ENCODE measurements at regions not wholly inside any gene's neighbourhood (a gene's known extent, or its start where the extent isn't known, plus 50 kb on each side); places are given as distances from the start of the nearest gene placed in this dataset.

- DNase-seq = no peak
Observed at GRCh38 chr4:99712099-99712498, 54.5 kb upstream of the C4orf54 start.

GRCh38 chr4:99711657-99712056 lies 54.0 kb upstream of the C4orf54 start:
- DNase-seq = no peak

GRCh38 chr4:99710681-99711345 lies 53.2 kb upstream of the C4orf54 start:
- no peak for DNase-seq

- DNase-seq = no peak
Observed at GRCh38 chr4:99710020-99710419, 52.4 kb upstream of the C4orf54 start.

GRCh38 chr4:99708551-99708950 lies 50.9 kb upstream of the C4orf54 start:
- no peak for DNase-seq

Data from inflammatory macrophage treated with lipopolysaccharide for 1 hour (primary cell).